Activated B cell treated with CpG ODN at 0.5 μM for 24 hours (primary cell): ENCODE measurements at regions not wholly inside any gene's neighbourhood (a gene's known extent, or its start where the extent isn't known, plus 50 kb on each side); places are given as distances from the start of the nearest gene placed in this dataset.

ENCODE experiments used
- ATAC-seq: fragments of 200-7000 bp; cut with Tn5 transposase; one replicate; pipeline ENCODE4 v1.10.0; 2021; ENCODE audit warnings: low read depth, mild to moderate bottlenecking, moderate library complexity
- CTCF ChIA-PET: fragments of 350-600 bp; sonication (Branson Sonifier 250); formaldehyde crosslinking; loops from one replicate; lab custom pipeline; 2021; ENCODE audit warnings: antibody characterized with exemption; lab: Charles Lee
- POLR2A ChIA-PET: fragments of 350-600 bp; sonication (Branson Sonifier 250); formaldehyde crosslinking; loops from one replicate; lab custom pipeline; 2021; ENCODE audit warnings: antibody characterized with exemption; lab: Charles Lee
- DNase-seq: peaks from one replicate; pipeline ENCODE4 v3.0.0; 2022
- H3K27ac Mint-ChIP-seq: one replicate; pipeline ENCODE4 v1.8.0; 2020; ENCODE audit warnings: mixed read lengths
- H3K27me3 Mint-ChIP-seq: one replicate; pipeline ENCODE4 v1.8.0; 2021; ENCODE audit warnings: mixed read lengths
- H3K36me3 Mint-ChIP-seq: one replicate; pipeline ENCODE4 v1.8.0; 2021; ENCODE audit warnings: low read depth, mixed read lengths
- H3K4me1 Mint-ChIP-seq: one replicate; pipeline ENCODE4 v1.8.0; 2021; ENCODE audit warnings: mixed read lengths
- H3K4me3 Mint-ChIP-seq: one replicate; pipeline ENCODE4 v1.8.0; 2020; ENCODE audit warnings: mild to moderate bottlenecking, mixed read lengths
- H3K9me3 Mint-ChIP-seq: one replicate; pipeline ENCODE4 v1.8.0; 2020; ENCODE audit warnings: mixed read lengths
- CTCF ChIP-seq: fragments of 200-600 bp; IDR thresholded peaks from one replicate; pipeline ENCODE4 v1.8.0; 2022; ENCODE audit warnings: antibody characterized with exemption, mild to moderate bottlenecking
- intact Hi-C: fragments of 100-400 bp; cut with micrococcal nuclease; formaldehyde crosslinking; loops from one replicate; pipeline ENCODE4 v1.15.1; 2024

- no peak for DNase-seq
- ChIA-PET POLR2A (no interaction called here), CTCF (no interaction called here)
- intact Hi-C loops, result loop anchor here (10.0 kb wide), 1 partner anchor 627 kb away; the partner anchor contains the start of gene IFIT5
- TF ChIP-seq CTCF, result no peak
- Mint-ChIP-seq H3K4me1 (peaks cover 9% of the 10 kb centered on the region), H3K27ac (no peak overlapping the region), H3K27me3 (peaks cover 1% of the 10 kb centered on the region), H3K36me3 (no peaks in the 10 kb centered on the region), H3K9me3 (no peaks in the 10 kb centered on the region), H3K4me3 (no peak overlapping the region)
- ATAC-seq, result no peak
Measured at GRCh38 chr10:90041585-90041984, 340.2 kb downstream of the KIF20B start.

- Mint-ChIP-seq H3K4me1 (peaks cover 14% of the 10 kb centered on the region), H3K27ac (no peak overlapping the region)
- CTCF ChIA-PET, result no interaction called here
Measured at GRCh38 chr10:90042075-90042474, 340.7 kb downstream of the KIF20B start.

DNA sequence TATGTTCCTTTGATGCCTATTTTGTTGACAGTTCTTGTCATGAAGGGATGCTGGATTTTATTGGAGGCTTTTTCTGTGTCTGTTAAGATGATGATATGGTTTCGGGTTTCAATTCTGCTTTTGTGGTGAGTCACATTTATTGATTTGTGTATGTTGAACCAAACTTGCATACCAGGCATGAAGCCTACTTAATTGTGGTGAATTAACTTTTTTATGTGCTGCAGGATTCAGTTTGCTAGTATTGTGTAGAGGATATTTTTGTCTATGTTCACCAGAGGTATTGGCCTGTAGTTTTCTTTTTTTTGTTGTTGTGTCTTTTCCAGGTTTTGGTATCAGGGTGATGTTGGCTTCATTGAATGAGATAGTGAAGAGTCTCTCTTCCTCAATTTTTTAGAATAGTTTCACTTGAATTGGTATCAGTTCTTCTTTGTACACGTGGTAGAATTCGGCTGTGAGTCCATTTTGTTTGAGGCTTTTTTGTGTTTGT lies 345.9 kb downstream of the KIF20B start:
- Mint-ChIP-seq H3K27ac (peak overlapping the region; percentile 94), H3K9me3 (peaks cover 8% of the 10 kb centered on the region), H3K4me3 (peak overlapping the region; percentile 68), H3K27me3 (no peaks in the 10 kb centered on the region), H3K36me3 (peaks cover 10% of the 10 kb centered on the region), H3K4me1 (peaks cover 44% of the 10 kb centered on the region)
- ChIA-PET POLR2A (no interaction called here), CTCF (no interaction called here)
- DNase-seq (no peak), ATAC-seq (peak; percentile 82)
- no peak for TF ChIP-seq CTCF
- intact Hi-C loops, result loop anchor here (1.0 to 10.0 kb wide), 7 partner anchors 55 to 1055 kb away; partner anchors contain the start of genes FAS, IFIT5 and RPP30

More at GRCh38 chr10:90042075-90042474, 340.7 kb downstream of the KIF20B start:
- H3K4me3 Mint-ChIP-seq, result no peak overlapping the region
- no peak for TF ChIP-seq CTCF
- no peak for DNase-seq
- POLR2A ChIA-PET, result no interaction called here
- H3K27me3 Mint-ChIP-seq, result peaks cover 1% of the 10 kb centered on the region
- H3K36me3 Mint-ChIP-seq, result peaks cover under 1% of the 10 kb centered on the region
- H3K9me3 Mint-ChIP-seq, result no peaks in the 10 kb centered on the region
- intact Hi-C loops, result loop anchor here (10.0 kb wide), 1 partner anchor 627 kb away; the partner anchor contains the start of gene IFIT5
- no peak for ATAC-seq

DNA sequence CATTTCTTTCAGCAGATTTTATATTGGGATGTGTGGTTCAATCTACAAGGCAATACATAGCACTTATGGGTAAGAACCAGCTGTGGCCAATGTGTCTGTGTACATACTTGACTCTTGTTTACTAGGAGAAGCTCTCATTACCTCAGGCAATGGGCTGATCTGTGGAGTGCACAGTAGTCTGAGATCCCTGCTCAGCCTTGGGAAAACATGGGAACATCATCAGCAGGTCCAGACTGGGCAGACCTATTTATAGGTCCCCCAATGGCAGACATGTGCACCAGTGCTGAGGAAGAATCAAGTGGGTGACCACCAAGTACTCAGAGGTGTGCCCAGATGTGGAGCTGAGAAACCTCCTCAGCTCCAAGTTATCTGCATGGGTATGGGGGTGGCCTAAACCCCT lies 349.7 kb downstream of the KIF20B start:
- no peak for TF ChIP-seq CTCF
- no peaks in the 10 kb centered on the region for H3K27me3 Mint-ChIP-seq
- H3K9me3 Mint-ChIP-seq, result peaks cover 8% of the 10 kb centered on the region
- H3K27ac Mint-ChIP-seq, result no peak overlapping the region
- intact Hi-C loops, result no loop called here
- POLR2A ChIA-PET, result no interaction called here
- H3K4me1 Mint-ChIP-seq, result peaks cover 40% of the 10 kb centered on the region
- CTCF ChIA-PET, result no interaction called here
- no peak for DNase-seq
- no peak overlapping the region for H3K4me3 Mint-ChIP-seq
- peaks cover 10% of the 10 kb centered on the region for H3K36me3 Mint-ChIP-seq
- ATAC-seq, result no peak

DNA sequence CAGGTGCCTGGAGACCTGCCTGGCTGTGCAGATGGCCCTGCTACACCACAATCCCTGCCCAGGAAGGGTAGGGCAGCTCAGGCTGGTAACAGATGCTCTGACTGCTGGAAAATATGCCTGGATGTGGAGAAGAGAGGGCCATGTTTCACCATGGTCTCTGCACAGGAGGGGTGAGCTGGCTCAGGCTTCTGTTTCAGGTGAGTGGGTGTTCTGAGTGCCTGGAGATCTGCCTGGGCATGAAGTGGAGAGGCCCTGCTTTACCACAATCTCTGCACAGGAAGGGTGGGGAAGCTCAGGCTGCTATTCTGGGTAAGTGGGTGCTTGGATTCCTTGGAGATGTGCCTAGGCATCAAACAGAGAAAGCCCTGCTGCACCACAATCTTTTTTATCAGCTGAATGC lies 350.1 kb downstream of the KIF20B start:
- CTCF ChIA-PET, result no interaction called here
- DNase-seq (no peak), ATAC-seq (no peak)
- peaks cover 10% of the 10 kb centered on the region for H3K36me3 Mint-ChIP-seq
- TF ChIP-seq CTCF, result no peak
- H3K27me3 Mint-ChIP-seq, result no peaks in the 10 kb centered on the region
- no peak overlapping the region for H3K27ac Mint-ChIP-seq
- intact Hi-C loops, result no loop called here
- peaks cover 36% of the 10 kb centered on the region for H3K4me1 Mint-ChIP-seq
- H3K4me3 Mint-ChIP-seq, result no peak overlapping the region
- peaks cover 8% of the 10 kb centered on the region for H3K9me3 Mint-ChIP-seq
- POLR2A ChIA-PET, result no interaction called here
